DOHH2 (cell line): ENCODE measurements at regions not wholly inside any gene's neighbourhood (a gene's known extent, or its start where the extent isn't known, plus 50 kb on each side); places are given as distances from the start of the nearest gene placed in this dataset.

Experiments used
- EZH2phosphoT487 ChIP-seq: fragments of 200-600 bp; sonication (generic); IDR thresholded peaks from 2 replicates; pipeline ENCODE4 v1.6.1; 2017; ENCODE audit warnings: borderline replicate concordance, mild to moderate bottlenecking, antibody characterized with exemption, low read length, moderate library complexity, mixed read lengths
- TF ChIP-seq, protein P1 (sequence below): fragments of 200-600 bp; sonication (generic); IDR thresholded peaks from one replicate; pipeline ENCODE4 v1.5.1; 2014; ENCODE audit warnings: antibody characterized with exemption, mild to moderate bottlenecking, low read depth, low read length; ENCODE audit not compliant: poor library complexity, severe bottlenecking

DNA sequence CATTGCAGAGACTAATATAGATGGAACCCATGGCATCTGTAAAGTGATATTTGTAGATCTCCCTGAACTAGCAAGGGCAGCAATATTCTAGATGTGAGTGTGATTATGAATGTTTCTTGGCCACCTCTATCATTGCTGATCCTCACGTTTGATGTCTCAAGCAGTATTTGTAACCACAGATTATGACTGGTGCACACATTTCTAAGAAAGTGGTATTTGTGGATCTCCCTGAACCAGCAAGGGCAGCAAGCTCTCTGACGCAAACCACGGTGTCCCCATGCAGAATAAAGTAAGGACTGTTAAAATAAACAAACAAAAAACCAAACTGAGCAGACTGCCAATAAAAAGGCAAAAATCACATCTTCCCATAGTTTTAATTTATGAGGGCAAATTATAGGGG lies 301.3 kb downstream of the CSNK1G3 start:
- TF ChIP-seq, protein P1, sequence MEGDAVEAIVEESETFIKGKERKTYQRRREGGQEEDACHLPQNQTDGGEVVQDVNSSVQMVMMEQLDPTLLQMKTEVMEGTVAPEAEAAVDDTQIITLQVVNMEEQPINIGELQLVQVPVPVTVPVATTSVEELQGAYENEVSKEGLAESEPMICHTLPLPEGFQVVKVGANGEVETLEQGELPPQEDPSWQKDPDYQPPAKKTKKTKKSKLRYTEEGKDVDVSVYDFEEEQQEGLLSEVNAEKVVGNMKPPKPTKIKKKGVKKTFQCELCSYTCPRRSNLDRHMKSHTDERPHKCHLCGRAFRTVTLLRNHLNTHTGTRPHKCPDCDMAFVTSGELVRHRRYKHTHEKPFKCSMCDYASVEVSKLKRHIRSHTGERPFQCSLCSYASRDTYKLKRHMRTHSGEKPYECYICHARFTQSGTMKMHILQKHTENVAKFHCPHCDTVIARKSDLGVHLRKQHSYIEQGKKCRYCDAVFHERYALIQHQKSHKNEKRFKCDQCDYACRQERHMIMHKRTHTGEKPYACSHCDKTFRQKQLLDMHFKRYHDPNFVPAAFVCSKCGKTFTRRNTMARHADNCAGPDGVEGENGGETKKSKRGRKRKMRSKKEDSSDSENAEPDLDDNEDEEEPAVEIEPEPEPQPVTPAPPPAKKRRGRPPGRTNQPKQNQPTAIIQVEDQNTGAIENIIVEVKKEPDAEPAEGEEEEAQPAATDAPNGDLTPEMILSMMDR: no peak
- no peak for TF ChIP-seq EZH2phosphoT487
